Mammary epithelial cell (primary cell): ENCODE measurements at regions not wholly inside any gene's neighbourhood (a gene's known extent, or its start where the extent isn't known, plus 50 kb on each side); places are given as distances from the start of the nearest gene placed in this dataset.

Source experiments
- CTCF ChIP-seq, 2 donors: IDR thresholded peaks in 1 of 2; conservative IDR thresholded peaks in 1 of 2; 2 replicates each; pipeline ENCODE4 v1.5.1; 2011 to 2012; ENCODE audit warnings: inconsistent platforms in 2 of 2, low read length in 2 of 2, mild to moderate bottlenecking in 2 of 2, control low read depth in 1 of 2, low read depth in 1 of 2; ENCODE audit not compliant: insufficient read depth in 1 of 2; ENCODE audit errors: extremely low read depth in 1 of 2
- EZH2 ChIP-seq: IDR thresholded peaks from 2 replicates; pipeline ENCODE4 v1.6.1; 2012; ENCODE audit warnings: low read length, inconsistent platforms, borderline replicate concordance

GRCh38 chr13:47621931-47622330 is 379.1 kb downstream of the SUCLA2 start:
- TF ChIP-seq CTCF (conservative IDR thresholded peaks at IDR 0.05 in 1 of 2, IDR thresholded peaks at IDR 0.05 in 1 of 2; ENCODE audit: extremely low read depth in 1 of 2, insufficient read depth in 1 of 2, low read depth in 1 of 2, low read length in 2 of 2), result no peak
- TF ChIP-seq EZH2, result no peak
